K562 (cell line): ENCODE measurements at regions not wholly inside any gene's neighbourhood (a gene's known extent, or its start where the extent isn't known, plus 50 kb on each side); places are given as distances from the start of the nearest gene placed in this dataset.

ENCODE experiments used
- ATAC-seq: fragments of 200-7000 bp; cut with Tn5 transposase; 3 replicates; pipeline ENCODE4 v1.9.1; 2020; ENCODE audit warnings: moderate library complexity
- BruUV-seq: library from RNA; stranded (reverse); fragments of 400-500 nt; replicated peaks from 2 replicates; lab custom pipeline; 2021; lab: Mats Ljungman, UMichigan
- CTCF ChIA-PET: fragments of 300-600 bp; formaldehyde crosslinking; extraction: SDS; loops from one replicate; lab custom pipeline; 2021; ENCODE audit warnings: low intra/inter-chr PET ratio; lab: Yijun Ruan, JAX
- POLR2A ChIA-PET: fragments of 300-600, 350-650 bp; sonication (Branson Sonifier 250); formaldehyde crosslinking; extraction: SDS; loops from one replicate; lab custom pipeline; 2021; ENCODE audit warnings: antibody characterized with exemption, inconsistent platforms; lab: Yijun Ruan, JAX
- DNase-seq, 4 experiments: peaks; one replicate each; pipeline versions ENCODE4 v3.0.0 to v3.0.0-alpha.2; 2011 to 2018; ENCODE audit warnings: low spot score in 3 of 4, mixed read lengths in 3 of 4; ENCODE audit errors: extremely low read depth in 1 of 4
- FAIRE-seq: peaks from 2 replicates; lab custom pipeline; 2011; peaks lifted over from hg19 to GRCh38; lab: Jason Lieb, UNC
- H2AFZ ChIP-seq: 2 replicates; pipeline ENCODE4 v1.6.0; 2011; ENCODE audit warnings: low read depth, low read length, control low read depth, inconsistent platforms
- H3K27ac ChIP-seq: fragments of 200-600 bp; 3 replicates; pipeline ENCODE4 v1.8.0; 2011; ENCODE audit warnings: low read depth, mild to moderate bottlenecking, control low read depth, inconsistent platforms, low read length, moderate library complexity, mixed read lengths; ENCODE audit errors: extremely low read depth
- H3K27me3 ChIP-seq, 2 experiments: fragments of 300-600 bp in 1 of 2; 2 replicates in 1 of 2; 3 replicates in 1 of 2; pipeline versions ENCODE4 v1.6.0 to v1.8.0; 2011; ENCODE audit warnings: inconsistent platforms in 2 of 2, low read length in 2 of 2, mild to moderate bottlenecking in 1 of 2, mixed read lengths in 1 of 2, moderate library complexity in 1 of 2; ENCODE audit not compliant: control insufficient read depth in 2 of 2, insufficient read depth in 2 of 2
- H3K36me3 ChIP-seq: fragments of 300-600 bp; 3 replicates; pipeline ENCODE4 v1.8.0; 2011; ENCODE audit warnings: mild to moderate bottlenecking, low read length, inconsistent platforms; ENCODE audit not compliant: control insufficient read depth, insufficient read depth
- H3K4me1 ChIP-seq, 2 experiments: fragments of 200-600 bp in 1 of 2; replicated peaks in 1 of 2; 2 replicates in 1 of 2; 3 replicates in 1 of 2; pipeline versions ENCODE4 v1.5.1 to v1.8.0; 2011; ENCODE audit warnings: inconsistent platforms in 2 of 2, low read length in 2 of 2, mild to moderate bottlenecking in 1 of 2, mixed read lengths in 1 of 2, moderate library complexity in 1 of 2; ENCODE audit not compliant: control insufficient read depth in 2 of 2, insufficient read depth in 2 of 2
- H3K4me2 ChIP-seq: 2 replicates; pipeline ENCODE4 v1.6.1; 2011; ENCODE audit warnings: low read length, control low read depth, inconsistent platforms, mixed read lengths; ENCODE audit not compliant: insufficient read depth
- H3K4me3 ChIP-seq: fragments of 200-600 bp; sonication (generic), shearing (Covaris generic); 2 replicates; pipeline ENCODE4 v1.5.1; 2016; ENCODE audit warnings: control low read depth, inconsistent platforms
- H3K79me2 ChIP-seq: fragments of 200-600 bp; 3 replicates; pipeline ENCODE4 v1.8.0; 2011; ENCODE audit warnings: low read length, inconsistent platforms; ENCODE audit not compliant: control insufficient read depth, insufficient read depth
- H3K9ac ChIP-seq, 2 experiments: 2 replicates each; pipeline versions ENCODE4 v1.6.0 to v1.6.1; 2011; ENCODE audit warnings: low read depth in 2 of 2, low read length in 2 of 2, control low read depth in 1 of 2, inconsistent platforms in 1 of 2, mild to moderate bottlenecking in 1 of 2, mixed read lengths in 1 of 2; ENCODE audit not compliant: insufficient read depth in 1 of 2
- H3K9me1 ChIP-seq: one replicate; pipeline ENCODE4 v1.6.0; 2011; ENCODE audit warnings: inconsistent platforms, mild to moderate bottlenecking, low read length, moderate library complexity; ENCODE audit not compliant: control insufficient read depth, insufficient read depth
- H3K9me3 ChIP-seq: replicated peaks from 2 replicates; pipeline ENCODE4 v1.5.1; 2011; ENCODE audit warnings: low read depth, low read length, inconsistent platforms; ENCODE audit not compliant: control insufficient read depth, insufficient read depth
- H4K20me1 ChIP-seq: replicated peaks from 2 replicates; pipeline ENCODE4 v1.6.1; 2011; ENCODE audit warnings: low read length, inconsistent platforms, mixed read lengths; ENCODE audit not compliant: control insufficient read depth, insufficient read depth
- C11orf30 ChIP-seq: fragments of 450-650 bp; IDR thresholded peaks from 2 replicates; pipeline ENCODE4 v1.6.1; 2016; ENCODE audit warnings: low read depth, mild to moderate bottlenecking
- CC2D1A ChIP-seq: fragments of 450-650 bp; IDR thresholded peaks from 2 replicates; pipeline ENCODE4 v1.6.1; 2017; ENCODE audit warnings: mild to moderate bottlenecking
- MAFF ChIP-seq: IDR thresholded peaks from 2 replicates; pipeline ENCODE4 v1.6.1; 2012; ENCODE audit warnings: low read length, improper control_type of control experiment
- MAFG ChIP-seq: fragments of 450-650 bp; conservative IDR thresholded peaks from 2 replicates; pipeline ENCODE4 v1.6.1; 2016; ENCODE audit warnings: missing genetic modification characterization, missing compliant biosample characterization
- ZNF316 ChIP-seq: fragments of 450-650 bp; IDR thresholded peaks from 2 replicates; pipeline ENCODE4 v1.6.1; 2016
- ZNF780A ChIP-seq: fragments of 250-450 bp; sonication (Bioruptor Pico); IDR thresholded peaks from 2 replicates; pipeline ENCODE4 v1.5.0; 2021; ENCODE audit warnings: mild to moderate bottlenecking
- WGBS: fragments of 100-300 bp; shearing (Covaris generic); methylation state at CpG from one replicate; pipeline ENCODE4 v1.1.6; 2016; ENCODE audit warnings: low coverage, mixed read lengths; ENCODE audit not compliant: insufficient coverage; ENCODE audit errors: missing lambda C conversion rate; 5-methylcytosine and 5-hydroxymethylcytosine counted together
- in situ Hi-C: fragments of 300-500 bp; cut with MboI; formaldehyde crosslinking; loops from 4 replicates; pipeline ENCODE4 v1.15.0; 2018; ENCODE audit warnings: inconsistent platforms, mixed read lengths
- intact Hi-C: fragments of 100-400 bp; cut with micrococcal nuclease; formaldehyde crosslinking; loops from 2 replicates; pipeline ENCODE4 v1.14.2; 2022

- no peaks in the 10 kb centered on the region for H4K20me1 ChIP-seq
- H3K9ac ChIP-seq: no peak overlapping the region
- H2AFZ ChIP-seq: no peak overlapping the region
- in situ Hi-C loops: no loop called here
- H3K9me3 ChIP-seq: no peaks in the 10 kb centered on the region
- no peak overlapping the region for H3K4me3 ChIP-seq
- H3K4me2 ChIP-seq: no peak overlapping the region
- FAIRE-seq: no peak
- no peak overlapping the region for H3K27ac ChIP-seq
- POLR2A ChIA-PET: no interaction called here
- no peak for TF ChIP-seq CC2D1A
- CTCF ChIA-PET: no interaction called here
- DNase-seq: no peak
- no peaks in the 10 kb centered on the region for H3K27me3 ChIP-seq
- 1% methylated on average over 8 of the region's 8 CpGs for WGBS
- BruUV-seq: no TSS peak
- no peaks in the 10 kb centered on the region for H3K9me1 ChIP-seq
- H3K4me1 ChIP-seq: no peaks in the 10 kb centered on the region
- no peak for ATAC-seq
- H3K36me3 ChIP-seq: no peaks in the 10 kb centered on the region
- no peaks in the 10 kb centered on the region for H3K79me2 ChIP-seq
- intact Hi-C loops: no loop called here
These were observed 124.6 kb upstream of the PPP1R9A start for GRCh38 chr7:94782777-94783176.

GRCh38 chr7:94787285-94787684 is 120.1 kb upstream of the PPP1R9A start:
- in situ Hi-C loops (no loop called here), intact Hi-C loops (no loop called here)
- ChIA-PET POLR2A (no interaction called here), CTCF (no interaction called here)
- Histone ChIP-seq H3K79me2 (no peaks in the 10 kb centered on the region), H3K36me3 (no peaks in the 10 kb centered on the region), H3K4me3 (no peak overlapping the region), H3K27ac (no peak overlapping the region), H2AFZ (no peak overlapping the region), H3K9ac (no peak overlapping the region), H3K9me1 (no peaks in the 10 kb centered on the region), H3K27me3 (no peaks in the 10 kb centered on the region), H3K4me2 (no peak overlapping the region), H3K9me3 (no peaks in the 10 kb centered on the region), H3K4me1 (no peaks in the 10 kb centered on the region), H4K20me1 (no peaks in the 10 kb centered on the region)
- 6% methylated on average over 1 of the region's 1 CpG for WGBS
- no peak for ATAC-seq
- TF ChIP-seq MAFF: peak; percentile 53; the same call in 1 of the 2 replicates
- TF ChIP-seq ZNF780A: no peak
- peak; percentile 54; the same call in 1 of the 2 replicates for TF ChIP-seq C11orf30
- peak; percentile 78 for TF ChIP-seq ZNF316
- TF ChIP-seq MAFG (tag): peak; percentile 40
- DNase-seq: no peak
- no peak for FAIRE-seq
- BruUV-seq: no TSS peak
